NCI-H1417 (cell line): ENCODE measurements at regions not wholly inside any gene's neighbourhood (a gene's known extent, or its start where the extent isn't known, plus 50 kb on each side); places are given as distances from the start of the nearest gene placed in this dataset.
"Not testable (repeated sequence)": the region's sequence is repeated elsewhere in the genome, so short reads cannot be mapped to it uniquely, and the experiment has no call there.

ENCODE experiments used
- DNase-seq, 3 experiments: peaks; one replicate each; lab custom pipeline; 2025; lab: John Stamatoyannopoulos, UW

GRCh38 chr11:34830648-34831047 is 85.5 kb downstream of the APIP start:
- DNase-seq: no peak

DNA sequence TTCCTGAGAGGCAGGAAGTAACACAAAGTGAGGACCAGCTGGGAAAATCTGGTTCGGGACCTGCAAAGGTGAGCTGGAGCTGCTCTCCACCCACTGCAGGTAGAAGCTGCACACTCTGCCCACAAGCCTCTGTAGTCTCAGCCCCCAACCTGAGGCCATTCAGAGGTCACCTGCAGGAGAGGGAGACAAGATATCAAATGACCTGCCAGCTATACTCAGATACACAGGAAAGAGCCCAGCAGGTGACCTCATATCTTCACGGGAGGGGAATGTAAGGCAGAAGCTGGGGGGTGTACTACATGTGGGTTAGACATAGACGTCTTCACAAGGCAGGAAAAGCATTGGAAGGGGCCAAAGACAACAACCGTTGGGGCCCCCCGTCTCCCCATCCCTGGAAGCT is 86.1 kb downstream of the APIP start:
- no peak for DNase-seq

DNA sequence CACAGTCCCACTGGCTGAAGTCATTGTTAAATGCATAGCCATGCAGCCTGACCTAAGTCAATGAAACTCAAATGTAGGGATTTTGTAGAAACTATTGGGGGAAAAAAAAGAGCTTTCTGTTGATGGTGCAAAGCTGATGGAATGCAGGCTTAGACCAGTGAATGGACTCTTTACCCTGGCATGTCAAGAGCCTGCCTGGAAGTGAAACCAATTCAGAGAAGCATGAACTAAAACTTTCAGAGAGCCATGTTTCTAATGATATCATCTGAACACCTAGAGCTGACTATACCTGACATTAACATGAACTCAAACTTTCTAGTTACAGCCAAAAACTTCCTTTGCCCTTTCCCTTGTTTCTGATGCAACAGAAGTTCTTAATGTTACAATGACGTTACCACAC is 89.0 kb downstream of the APIP start:
- DNase-seq: no peak

- no peak for DNase-seq
Measured at GRCh38 chr11:34826384-34826726, 89.8 kb downstream of the APIP start.

- DNase-seq: no peak
Measured at GRCh38 chr11:34825670-34826383, 90.4 kb downstream of the APIP start.

DNA sequence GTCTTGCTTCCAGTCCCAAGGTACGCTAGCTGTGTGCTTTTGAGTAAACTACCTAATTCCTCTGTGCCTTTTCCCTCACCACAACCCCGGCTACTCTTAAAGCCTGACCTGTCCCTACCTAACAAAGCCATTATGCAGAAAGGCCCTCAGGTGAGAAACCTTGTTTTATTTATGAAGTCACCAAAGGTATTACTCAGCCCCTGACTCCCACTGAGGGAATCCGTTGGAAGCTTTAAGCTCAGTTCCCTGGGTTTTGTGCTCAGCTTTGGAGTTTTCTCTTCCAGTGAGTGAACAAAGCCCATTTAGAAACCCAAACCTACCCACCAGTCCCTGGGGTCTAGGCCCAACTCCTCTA is 90.9 kb downstream of the APIP start:
- DNase-seq: no peak

- DNase-seq: no peak
Measured at GRCh38 chr11:34824425-34824824, 91.8 kb downstream of the APIP start.

- no peak for DNase-seq
Measured at GRCh38 chr11:34823639-34824038, 92.5 kb downstream of the APIP start.

GRCh38 chr11:34823197-34823596 is 93.0 kb downstream of the APIP start:
- DNase-seq: no peak

GRCh38 chr11:34819740-34820482 is 96.3 kb downstream of the APIP start:
- DNase-seq: no peak

GRCh38 chr11:34817812-34818211 is 98.4 kb downstream of the APIP start:
- not testable (repeated sequence) for DNase-seq

GRCh38 chr11:34816698-34817213 is 99.4 kb downstream of the APIP start:
- DNase-seq: no peak

DNA sequence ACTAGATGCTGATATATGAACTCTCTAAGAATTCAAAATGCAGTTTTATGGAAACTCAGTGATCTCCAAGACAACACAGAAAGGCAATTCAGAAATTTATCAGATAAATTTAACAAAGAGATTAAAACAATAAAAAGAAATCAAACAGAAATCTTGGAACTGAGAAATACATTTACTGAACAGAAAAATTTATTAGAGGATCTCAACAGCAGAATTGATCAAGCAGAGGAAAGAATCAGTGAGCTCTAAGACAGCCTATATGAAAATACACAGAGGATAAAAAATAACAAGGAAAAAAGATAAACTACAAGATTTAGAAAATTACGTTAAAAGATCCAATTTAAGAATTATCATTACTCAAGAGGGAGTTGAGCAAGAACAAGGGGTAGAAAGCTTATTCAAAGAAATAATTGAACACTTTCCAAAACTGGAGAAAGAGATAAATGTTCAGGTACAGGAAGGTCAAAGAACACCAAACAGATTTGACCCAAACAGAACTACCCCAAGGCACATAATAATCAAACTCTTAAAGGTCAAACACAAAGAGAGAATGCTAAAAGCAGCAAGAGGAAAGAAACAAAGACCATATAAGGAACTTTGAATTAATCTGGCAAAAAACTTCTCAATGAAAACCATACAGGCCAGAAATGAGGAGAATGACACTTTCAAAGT is 103.1 kb downstream of the APIP start:
- no peak for DNase-seq

DNA sequence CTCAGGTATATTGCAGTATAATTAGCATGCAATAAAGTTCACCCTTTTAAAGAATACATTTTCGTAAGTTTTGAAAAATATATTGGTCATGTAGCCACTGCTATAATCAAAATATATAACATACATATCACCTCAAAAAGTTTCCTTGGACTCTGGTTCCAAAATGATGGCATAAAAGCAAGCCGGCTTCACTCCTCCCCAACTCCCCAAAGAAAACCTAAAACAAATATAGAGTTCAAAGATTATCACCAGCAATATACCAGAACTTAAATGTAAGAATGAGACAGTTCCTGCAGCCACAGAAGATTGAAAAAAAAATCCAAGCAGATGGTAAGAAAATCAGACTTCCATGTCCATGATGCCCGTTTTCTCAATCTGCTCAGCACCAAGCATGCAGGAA is 104.3 kb downstream of the APIP start:
- DNase-seq: no peak

GRCh38 chr11:34810107-34810562 is 106.0 kb downstream of the APIP start:
- no peak for DNase-seq

DNA sequence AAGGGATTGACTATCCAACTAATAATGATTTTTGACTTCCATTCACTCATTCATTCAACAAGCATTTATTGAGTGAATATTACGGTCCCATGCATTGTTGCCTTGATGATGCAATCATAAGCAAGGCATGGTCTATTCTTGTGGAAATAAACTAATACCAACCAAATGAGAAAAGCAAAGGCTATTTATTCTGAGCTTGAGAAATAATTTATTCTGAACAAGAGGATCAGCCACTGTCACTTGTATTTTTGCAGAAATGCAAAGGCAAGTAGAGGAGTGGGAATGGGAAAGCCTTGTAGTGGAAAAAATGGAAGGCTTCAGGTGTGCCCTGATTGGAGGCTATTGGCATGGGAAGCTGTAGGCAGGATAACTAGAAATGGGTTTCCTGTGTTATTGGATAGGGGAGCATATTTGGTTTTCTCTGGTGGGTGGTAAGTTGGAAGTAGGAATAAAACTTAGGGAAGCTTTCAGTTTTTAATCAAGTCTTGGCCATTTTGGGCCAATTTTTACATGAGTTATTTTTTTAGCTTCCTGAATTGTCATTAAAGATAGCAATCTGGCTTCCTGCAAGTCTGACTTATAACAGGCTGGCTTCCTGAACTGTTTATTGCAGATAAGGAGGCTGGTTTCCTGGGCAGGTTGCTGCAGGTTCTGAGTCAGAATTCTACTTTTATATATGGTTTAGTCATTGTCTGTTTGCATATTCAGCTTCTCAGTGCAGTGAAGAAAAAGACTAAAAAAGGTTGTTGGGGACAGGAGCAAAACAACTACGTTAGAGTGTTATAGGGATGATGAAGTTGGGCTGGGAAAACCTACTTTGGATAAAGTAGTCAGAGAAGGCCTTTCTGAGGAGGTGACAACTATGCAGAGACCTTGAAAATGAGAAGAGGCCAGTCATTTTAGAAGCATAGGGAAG is 106.7 kb downstream of the APIP start:
- DNase-seq: no peak

DNA sequence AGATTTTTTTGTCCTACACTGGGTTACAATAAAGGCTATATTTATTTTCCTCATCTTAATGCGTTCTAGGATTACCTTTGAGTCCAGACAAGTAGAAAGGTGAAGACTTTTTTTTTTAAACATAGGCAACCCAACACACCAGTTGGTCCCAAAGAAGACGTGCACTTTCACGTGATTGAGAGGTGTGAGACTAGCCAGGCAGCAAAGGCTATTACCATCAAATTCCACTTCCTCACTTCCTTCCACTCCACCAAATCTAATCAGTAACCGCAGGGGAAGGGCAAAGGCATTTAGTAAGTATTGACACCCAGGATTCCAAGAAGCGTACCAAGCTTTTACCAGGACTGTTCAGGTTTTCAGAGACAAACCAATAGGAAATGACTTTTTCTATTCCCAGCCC is 109.3 kb downstream of the APIP start:
- no peak for DNase-seq

- no peak for DNase-seq
Measured at GRCh38 chr11:34805937-34806336, 110.2 kb downstream of the APIP start.

- no peak for DNase-seq
Measured at GRCh38 chr11:34799848-34800247, 116.3 kb downstream of the APIP start.

DNA sequence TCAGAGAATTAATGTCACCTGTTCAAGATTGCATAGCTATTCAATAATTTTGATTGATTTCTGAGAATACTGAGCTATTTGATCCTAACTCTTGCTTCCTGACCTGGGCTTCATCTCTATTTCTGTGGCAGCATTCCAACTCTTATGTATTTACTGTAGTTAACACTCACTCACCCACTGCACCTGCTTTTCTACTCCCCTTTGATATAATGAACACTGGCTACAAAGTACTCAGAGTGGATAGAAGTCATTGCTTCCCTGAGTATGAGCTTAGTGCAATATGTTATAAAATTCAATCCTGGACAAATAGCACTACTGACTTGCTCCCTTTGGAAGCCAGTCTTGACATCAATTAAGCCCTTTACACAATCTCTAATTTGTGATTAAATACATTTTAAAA is 117.2 kb downstream of the APIP start:
- peak in 2 of 3 experiments; percentile 1 to 54 for DNase-seq

GRCh38 chr11:34797497-34797896 is 118.7 kb downstream of the APIP start:
- DNase-seq: not testable (repeated sequence)

DNA sequence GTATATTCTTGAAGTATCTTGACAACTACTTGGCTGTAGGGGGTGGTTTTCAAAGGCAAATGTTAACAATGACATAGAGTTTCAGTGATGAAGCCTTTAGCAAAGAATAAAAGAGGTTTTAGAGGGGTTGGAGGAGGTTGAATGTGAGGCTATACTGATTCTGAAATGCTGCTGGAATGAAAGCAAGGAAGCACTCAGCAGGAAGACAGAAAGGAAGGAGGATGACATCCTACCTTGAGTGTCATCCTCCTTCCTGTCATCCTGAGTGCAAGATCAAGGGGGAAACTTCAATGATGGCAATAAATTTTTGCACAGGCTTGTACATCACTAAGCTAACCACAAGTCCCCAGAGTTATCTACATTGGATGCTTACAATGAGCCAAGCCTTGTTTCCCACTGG is 120.5 kb downstream of the APIP start:
- no peak for DNase-seq
